Cardiac muscle cell (in vitro differentiated cells and primary cell): ENCODE measurements at regions not wholly inside any gene's neighbourhood (a gene's known extent, or its start where the extent isn't known, plus 50 kb on each side); places are given as distances from the start of the nearest gene placed in this dataset.

Experiments
- DNase-seq, 2 donors: peaks; one replicate each; pipeline versions ENCODE4 v3.0.0 to v3.0.0-alpha.2; 2010 to 2017; ENCODE audit warnings: low read depth in 1 of 2, low spot score in 1 of 2
- H3K27ac ChIP-seq: fragments of 200-600 bp; sonication (generic); 2 replicates; pipeline ENCODE4 v1.5.1; 2016
- H3K27me3 ChIP-seq: fragments of 200-600 bp; sonication (generic); 2 replicates; pipeline ENCODE4 v1.6.0; 2016; ENCODE audit warnings: control low read depth
- H3K36me3 ChIP-seq: fragments of 200-600 bp; sonication (generic); 2 replicates; pipeline ENCODE4 v1.5.1; 2016; ENCODE audit warnings: control low read depth
- H3K4me1 ChIP-seq: fragments of 200-600 bp; sonication (generic); 2 replicates; pipeline ENCODE4 v1.8.1; 2017; ENCODE audit warnings: low read depth, mild to moderate bottlenecking, mixed run types
- H3K4me3 ChIP-seq: fragments of 200-600 bp; sonication (generic); 2 replicates; pipeline ENCODE4 v1.5.1; 2016; ENCODE audit warnings: mild to moderate bottlenecking
- H3K9me3 ChIP-seq: fragments of 200-600 bp; sonication (generic); 2 replicates; pipeline ENCODE4 v1.5.1; 2017; ENCODE audit warnings: low read depth, mild to moderate bottlenecking, control low read depth
- CTCF ChIP-seq: IDR thresholded peaks from 2 replicates; pipeline ENCODE4 v1.5.1; 2012; ENCODE audit warnings: low read depth, mild to moderate bottlenecking, low read length

GRCh38 chr5:23451156-23451555, 56.3 kb upstream of the PRDM9 start:
- Histone ChIP-seq H3K4me1 (no peaks in the 10 kb centered on the region), H3K4me3 (no peak overlapping the region), H3K27ac (no peak overlapping the region), H3K27me3 (no peaks in the 10 kb centered on the region), H3K9me3 (no peaks in the 10 kb centered on the region), H3K36me3 (no peaks in the 10 kb centered on the region)
- DNase-seq, result no peak
- no peak for TF ChIP-seq CTCF

GRCh38 chr5:23450187-23450586, 57.2 kb upstream of the PRDM9 start:
- H3K9me3 ChIP-seq, result no peaks in the 10 kb centered on the region

GRCh38 chr5:23448627-23449026, 58.8 kb upstream of the PRDM9 start:
- Histone ChIP-seq H3K9me3 (no peaks in the 10 kb centered on the region), H3K36me3 (no peaks in the 10 kb centered on the region), H3K4me1 (no peaks in the 10 kb centered on the region), H3K27ac (no peak overlapping the region), H3K27me3 (no peaks in the 10 kb centered on the region), H3K4me3 (no peak overlapping the region)
- TF ChIP-seq CTCF, result no peak
- DNase-seq, result no peak

More at GRCh38 chr5:23450187-23450586, 57.2 kb upstream of the PRDM9 start:
- Histone ChIP-seq H3K4me1 (no peaks in the 10 kb centered on the region), H3K36me3 (no peaks in the 10 kb centered on the region), H3K27me3 (no peaks in the 10 kb centered on the region), H3K27ac (no peak overlapping the region), H3K4me3 (no peak overlapping the region)
- TF ChIP-seq CTCF, result no peak
- DNase-seq, result peak in 1 of 2 donors; percentile 7

GRCh38 chr5:23446424-23446823, 61.0 kb upstream of the PRDM9 start:
- no peaks in the 10 kb centered on the region for H3K9me3 ChIP-seq
- no peak for TF ChIP-seq CTCF
- no peak overlapping the region for H3K4me3 ChIP-seq
- H3K4me1 ChIP-seq, result no peaks in the 10 kb centered on the region
- no peaks in the 10 kb centered on the region for H3K36me3 ChIP-seq
- H3K27me3 ChIP-seq, result no peaks in the 10 kb centered on the region
- DNase-seq, result peak in 1 of 2 donors; percentile 84
- no peak overlapping the region for H3K27ac ChIP-seq

GRCh38 chr5:23445573-23445972, 61.8 kb upstream of the PRDM9 start:
- TF ChIP-seq CTCF, result no peak
- Histone ChIP-seq H3K27me3 (no peaks in the 10 kb centered on the region), H3K4me3 (no peak overlapping the region), H3K36me3 (no peaks in the 10 kb centered on the region), H3K4me1 (no peaks in the 10 kb centered on the region), H3K9me3 (no peaks in the 10 kb centered on the region), H3K27ac (no peak overlapping the region)
- peak in 1 of 2 donors; percentile 48 for DNase-seq

GRCh38 chr5:23440703-23441102, 66.7 kb upstream of the PRDM9 start:
- TF ChIP-seq CTCF, result no peak
- Histone ChIP-seq H3K36me3 (no peaks in the 10 kb centered on the region), H3K27ac (no peak overlapping the region), H3K4me1 (no peaks in the 10 kb centered on the region), H3K9me3 (no peaks in the 10 kb centered on the region), H3K27me3 (no peaks in the 10 kb centered on the region), H3K4me3 (no peak overlapping the region)
- no peak for DNase-seq
